Stimulated activated memory B cell treated with anti-CD40 and anti-IgM and Interleukin-4, amounts not matched to agents 10 μg/mL and 1 μg/mL and 100 μg/mL, for 72 hours (primary cell): ENCODE measurements at regions not wholly inside any gene's neighbourhood (a gene's known extent, or its start where the extent isn't known, plus 50 kb on each side); places are given as distances from the start of the nearest gene placed in this dataset.
"Not testable (repeated sequence)": the region's sequence is repeated elsewhere in the genome, so short reads cannot be mapped to it uniquely, and the experiment has no call there.

Experiments used
- ATAC-seq: fragments of 150-1000 bp; cut with Tn5 transposase; 2 replicates; pipeline ENCODE4 v1.10.0; 2021
- H3K27ac Mint-ChIP-seq: one replicate; pipeline ENCODE4 v1.8.0; 2022; ENCODE audit warnings: mild to moderate bottlenecking, mixed read lengths
- H3K27me3 Mint-ChIP-seq: one replicate; pipeline ENCODE4 v1.8.0; 2022; ENCODE audit warnings: mixed read lengths
- H3K36me3 Mint-ChIP-seq: one replicate; pipeline ENCODE4 v1.8.0; 2022; ENCODE audit warnings: mixed read lengths
- H3K4me1 Mint-ChIP-seq: one replicate; pipeline ENCODE4 v1.8.0; 2022; ENCODE audit warnings: mixed read lengths
- H3K4me3 Mint-ChIP-seq: one replicate; pipeline ENCODE4 v1.8.0; 2022; ENCODE audit warnings: mild to moderate bottlenecking, moderate library complexity, mixed read lengths
- H3K9me3 Mint-ChIP-seq: one replicate; pipeline ENCODE4 v1.8.0; 2022; ENCODE audit warnings: mixed read lengths

DNA sequence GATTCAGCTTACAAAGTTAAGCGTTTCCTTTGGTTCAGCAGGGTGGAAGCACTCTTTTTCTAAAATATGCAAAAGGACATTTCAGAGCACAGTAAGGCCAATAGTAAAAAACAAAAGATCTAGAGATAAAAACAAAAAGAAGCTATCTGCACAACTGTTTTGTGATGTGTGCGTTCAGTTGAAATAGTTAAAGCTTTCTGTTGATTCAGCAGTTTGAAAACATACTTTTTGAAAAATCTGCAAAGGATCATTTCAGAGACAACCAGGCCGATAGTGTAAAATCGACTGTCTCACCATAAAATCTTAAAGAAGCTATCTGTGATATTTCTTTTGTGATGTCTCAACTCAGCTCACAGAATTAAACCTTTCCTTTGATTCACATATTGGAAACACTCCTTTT, 300.0 kb upstream of the ALG10B start:
- Mint-ChIP-seq H3K27ac (no peak overlapping the region), H3K4me1 (no peaks in the 10 kb centered on the region), H3K27me3 (no peaks in the 10 kb centered on the region), H3K9me3 (peaks cover 3% of the 10 kb centered on the region), H3K36me3 (no peaks in the 10 kb centered on the region), H3K4me3 (no peak overlapping the region)
- ATAC-seq = no peak

DNA sequence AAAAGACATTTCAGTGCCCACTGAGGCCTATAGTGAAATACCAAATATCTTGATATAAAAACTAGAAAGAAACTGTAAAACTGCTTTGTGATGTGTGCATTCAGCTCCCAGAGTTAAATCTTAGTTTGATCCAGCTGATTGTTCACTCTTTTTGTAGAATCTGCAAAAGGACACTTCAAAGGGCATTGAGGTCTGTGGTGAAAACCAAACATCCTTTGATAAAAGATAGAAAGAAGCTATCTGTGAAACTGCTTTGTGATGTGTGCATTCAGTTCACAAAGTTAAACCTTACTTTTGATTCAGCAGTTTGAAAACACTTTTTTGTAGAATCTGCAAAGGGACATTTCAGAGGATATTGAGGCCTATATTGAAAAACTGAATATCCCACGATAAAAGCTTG, 290.7 kb upstream of the ALG10B start:
- Mint-ChIP-seq H3K36me3 (no peaks in the 10 kb centered on the region), H3K9me3 (peaks cover 6% of the 10 kb centered on the region), H3K4me1 (no peaks in the 10 kb centered on the region), H3K27me3 (no peaks in the 10 kb centered on the region), H3K4me3 (no peak overlapping the region), H3K27ac (no peak overlapping the region)
- no peak for ATAC-seq

DNA sequence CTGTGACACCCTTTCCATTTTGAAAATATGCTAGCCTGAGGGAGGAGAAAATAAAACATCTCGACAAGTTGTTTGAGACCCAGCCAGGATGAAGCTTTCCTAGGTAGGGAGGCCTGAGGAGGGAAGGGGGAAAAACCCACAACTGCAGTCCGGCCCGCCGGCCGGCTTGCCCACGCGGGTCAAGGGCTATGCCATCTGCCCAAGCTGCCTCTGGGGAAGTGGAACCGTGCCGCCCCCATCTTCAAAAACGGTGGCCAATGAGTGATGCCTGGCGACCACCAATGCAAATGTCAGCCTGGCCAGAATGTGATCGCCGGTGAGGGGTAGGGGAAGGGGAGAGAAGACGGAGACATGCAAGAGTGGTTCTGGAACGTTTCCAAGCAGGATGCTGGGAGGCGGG, 263.5 kb upstream of the ALG10B start:
- no peak for ATAC-seq
- Mint-ChIP-seq H3K27ac (no peak overlapping the region), H3K27me3 (no peaks in the 10 kb centered on the region), H3K36me3 (no peaks in the 10 kb centered on the region), H3K4me1 (no peaks in the 10 kb centered on the region), H3K9me3 (peaks cover 13% of the 10 kb centered on the region), H3K4me3 (no peak overlapping the region)

DNA sequence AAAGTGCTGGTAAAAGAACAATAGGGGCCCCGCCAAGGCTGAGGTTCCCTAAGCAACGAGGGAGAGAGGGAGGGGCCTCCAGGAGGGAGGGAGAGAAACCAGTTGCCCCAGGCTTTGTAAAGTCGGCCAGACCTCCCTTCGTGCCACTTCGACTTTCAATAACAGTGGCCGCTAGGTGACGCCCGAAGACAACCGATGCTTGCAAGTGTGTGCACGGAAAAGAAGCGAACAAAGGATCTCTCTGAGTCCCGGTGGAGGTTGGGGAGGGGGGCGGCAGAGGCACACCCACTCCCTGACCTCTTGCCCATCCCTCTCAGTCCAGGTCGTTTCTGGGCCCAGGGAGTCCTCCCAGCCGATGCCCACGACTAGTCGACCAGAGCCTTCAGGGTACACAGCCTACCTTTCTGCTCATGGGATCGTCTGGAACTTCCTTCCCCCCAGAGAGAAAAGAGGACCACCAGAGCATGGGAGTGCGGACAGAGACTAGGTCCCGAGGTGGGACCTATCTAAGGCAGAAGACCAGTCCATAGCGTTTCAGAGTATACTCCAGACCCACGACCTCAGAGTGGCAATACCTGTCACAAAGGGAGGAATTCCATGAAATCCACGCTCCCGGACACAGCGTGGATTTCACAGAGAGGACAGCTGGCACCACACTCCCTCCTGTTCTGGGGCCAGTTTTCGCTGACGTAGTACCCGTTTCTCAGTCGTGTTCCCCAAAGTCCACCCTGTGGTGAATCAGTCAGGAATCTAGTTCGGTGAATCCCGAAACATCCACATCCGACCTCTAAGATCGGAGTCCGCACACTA, 262.7 kb upstream of the ALG10B start:
- Mint-ChIP-seq H3K4me3 (no peak overlapping the region), H3K9me3 (peaks cover 13% of the 10 kb centered on the region), H3K36me3 (no peaks in the 10 kb centered on the region), H3K4me1 (no peaks in the 10 kb centered on the region), H3K27me3 (no peaks in the 10 kb centered on the region), H3K27ac (no peak overlapping the region)
- no peak for ATAC-seq

DNA sequence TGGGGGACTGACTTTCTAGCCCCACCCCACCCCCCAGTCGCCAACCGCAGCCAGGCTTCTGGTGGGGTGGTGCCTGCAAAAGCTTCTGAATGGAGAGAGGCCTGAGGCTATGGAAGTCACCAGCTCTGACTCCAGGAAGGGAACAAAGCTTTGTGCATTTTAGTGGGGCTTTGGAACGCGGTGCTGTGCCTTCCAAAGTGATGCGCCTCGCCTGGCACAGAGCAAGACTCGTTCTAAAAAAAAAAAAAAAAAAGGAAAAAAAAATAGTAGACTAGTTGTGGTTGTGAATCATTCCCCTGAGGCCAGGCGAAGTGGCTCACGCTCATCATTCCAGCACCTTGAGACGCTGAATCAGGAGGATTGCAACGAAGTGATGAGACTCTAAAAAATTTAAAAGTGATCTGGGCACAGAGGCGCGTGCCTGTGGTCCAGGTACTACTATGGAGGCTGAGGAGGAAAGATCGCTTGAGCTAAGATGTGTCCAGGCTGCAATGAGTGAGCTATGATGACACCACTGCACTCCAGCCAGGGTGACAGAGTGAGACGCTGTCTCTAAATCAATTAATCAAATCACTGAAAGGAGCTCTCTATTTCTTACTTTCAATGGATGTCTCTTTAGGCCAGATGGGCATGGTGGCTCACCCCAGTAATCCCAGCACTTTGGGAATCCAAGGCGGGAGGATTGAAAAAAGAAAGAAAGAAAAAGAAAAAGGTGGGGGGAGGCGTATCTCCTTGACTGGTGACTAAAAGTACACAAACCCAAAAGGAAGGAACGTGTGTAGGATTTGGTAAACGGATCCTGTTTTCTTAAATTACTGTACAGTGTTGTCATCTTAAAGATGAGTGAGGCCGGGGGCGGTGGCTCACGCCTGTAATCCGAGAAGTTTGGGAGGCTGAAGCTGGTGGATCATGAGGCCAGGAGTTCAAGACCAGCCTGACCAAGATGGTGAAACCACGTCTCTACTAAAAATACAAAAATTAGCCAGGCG, 259.6 kb upstream of the ALG10B start:
- Mint-ChIP-seq H3K27ac (no peak overlapping the region), H3K4me3 (no peak overlapping the region), H3K36me3 (no peaks in the 10 kb centered on the region), H3K9me3 (peaks cover 10% of the 10 kb centered on the region), H3K4me1 (no peaks in the 10 kb centered on the region), H3K27me3 (no peaks in the 10 kb centered on the region)
- ATAC-seq = no peak

DNA sequence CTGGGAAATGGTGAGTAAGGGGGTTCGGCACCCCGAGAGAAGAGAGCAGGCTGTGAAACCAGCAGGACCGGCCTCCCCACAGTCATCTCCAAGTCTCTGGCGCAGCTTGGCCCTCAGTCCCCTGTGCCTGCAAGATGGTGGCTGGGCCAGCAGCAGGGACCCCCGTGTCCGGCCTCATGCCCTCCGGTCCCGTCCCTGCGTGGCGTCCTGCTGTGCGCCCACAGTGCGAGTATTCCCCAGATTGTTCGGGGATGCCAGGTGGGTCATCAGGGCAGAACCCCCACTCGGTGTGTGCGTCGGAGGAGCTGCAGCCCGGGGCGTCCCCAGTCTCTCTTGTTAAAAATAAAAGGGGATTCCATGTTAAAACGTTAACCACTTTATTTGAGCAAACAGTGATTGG, 216.9 kb upstream of the ALG10B start:
- no peaks in the 10 kb centered on the region for H3K4me1 Mint-ChIP-seq
- no peaks in the 10 kb centered on the region for H3K36me3 Mint-ChIP-seq
- no peaks in the 10 kb centered on the region for H3K27me3 Mint-ChIP-seq
- H3K9me3 Mint-ChIP-seq = peaks cover 6% of the 10 kb centered on the region
- peak; percentile 27 for ATAC-seq
- no peak overlapping the region for H3K27ac Mint-ChIP-seq
- no peak overlapping the region for H3K4me3 Mint-ChIP-seq

DNA sequence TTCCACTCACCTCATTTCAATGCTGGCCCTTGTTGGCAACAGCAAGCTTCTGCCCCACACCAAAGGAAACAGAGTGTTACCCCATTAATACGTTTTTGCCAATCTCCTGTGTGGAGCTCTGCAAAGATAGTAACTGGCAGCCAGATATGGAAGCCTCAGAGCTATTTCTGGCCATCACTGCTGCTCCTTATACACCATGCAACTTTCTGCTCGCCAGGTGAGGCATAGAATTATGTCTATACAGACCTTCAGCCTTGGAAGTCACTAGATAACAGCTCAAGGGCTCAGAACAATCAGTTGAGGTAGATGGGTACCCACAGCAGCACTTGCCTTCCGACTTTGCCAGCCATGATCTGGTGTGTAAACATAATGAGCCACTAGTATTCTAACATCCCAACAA, 214.8 kb upstream of the ALG10B start:
- peaks cover 6% of the 10 kb centered on the region for H3K9me3 Mint-ChIP-seq
- H3K36me3 Mint-ChIP-seq = no peaks in the 10 kb centered on the region
- H3K27ac Mint-ChIP-seq = no peak overlapping the region
- no peaks in the 10 kb centered on the region for H3K27me3 Mint-ChIP-seq
- no peak for ATAC-seq
- H3K4me1 Mint-ChIP-seq = no peaks in the 10 kb centered on the region
- H3K4me3 Mint-ChIP-seq = no peak overlapping the region

DNA sequence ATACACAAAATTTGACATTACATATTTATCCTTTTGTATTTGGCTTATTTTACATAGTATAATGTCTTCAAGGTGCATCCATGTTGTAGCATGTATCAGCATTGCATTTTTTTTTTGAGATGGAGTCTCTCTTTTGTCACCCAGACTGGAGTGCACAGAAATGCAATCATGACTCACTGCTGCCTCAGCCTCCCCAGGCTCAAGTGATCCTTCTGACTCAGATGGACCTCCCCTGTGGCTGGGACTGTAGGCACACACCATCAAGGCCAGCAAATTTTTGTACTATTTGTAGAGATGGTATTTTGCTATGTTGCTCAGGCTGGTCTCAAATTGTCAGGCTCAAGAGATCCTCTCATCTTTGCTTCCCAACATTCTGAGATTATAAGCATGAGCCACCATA, 214.4 kb upstream of the ALG10B start:
- Mint-ChIP-seq H3K36me3 (no peaks in the 10 kb centered on the region), H3K4me1 (no peaks in the 10 kb centered on the region), H3K9me3 (peaks cover 6% of the 10 kb centered on the region), H3K27ac (no peak overlapping the region), H3K4me3 (no peak overlapping the region), H3K27me3 (no peaks in the 10 kb centered on the region)
- peak; percentile 36 for ATAC-seq

DNA sequence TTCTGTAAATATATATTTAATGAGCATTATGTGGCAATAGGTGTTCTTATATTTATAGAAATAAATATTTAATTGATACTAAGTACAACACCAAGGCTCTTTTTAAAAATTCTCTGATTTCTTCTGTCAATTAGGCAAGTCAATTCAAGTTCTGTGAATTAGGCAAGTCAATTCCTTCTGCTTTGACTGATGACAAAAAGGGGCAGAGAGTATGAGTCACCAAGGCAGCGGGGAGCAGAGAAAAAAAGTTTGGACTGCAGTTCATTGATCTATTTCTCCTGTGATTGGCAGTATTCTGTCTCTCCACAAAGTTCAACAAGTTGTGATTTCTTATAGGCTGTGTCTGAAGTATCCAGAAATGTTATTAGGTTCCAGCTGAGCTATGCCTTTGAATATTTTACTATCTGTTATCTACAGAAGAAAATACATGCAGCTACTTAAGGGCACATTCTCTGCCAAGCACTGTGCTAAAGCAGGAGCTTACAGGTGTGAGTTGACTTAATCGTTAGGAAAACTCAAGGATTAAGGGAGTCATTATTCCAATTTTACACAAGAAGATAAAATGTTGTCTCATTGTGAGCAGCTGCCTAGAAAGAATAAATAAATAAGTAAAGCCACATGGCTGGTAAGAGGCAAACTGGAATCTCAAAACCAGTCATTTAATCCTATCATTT, 206.4 kb upstream of the ALG10B start:
- Mint-ChIP-seq H3K9me3 (peaks cover under 1% of the 10 kb centered on the region), H3K4me3 (no peak overlapping the region), H3K27ac (no peak overlapping the region), H3K36me3 (no peaks in the 10 kb centered on the region), H3K27me3 (no peaks in the 10 kb centered on the region), H3K4me1 (no peaks in the 10 kb centered on the region)
- no peak for ATAC-seq

DNA sequence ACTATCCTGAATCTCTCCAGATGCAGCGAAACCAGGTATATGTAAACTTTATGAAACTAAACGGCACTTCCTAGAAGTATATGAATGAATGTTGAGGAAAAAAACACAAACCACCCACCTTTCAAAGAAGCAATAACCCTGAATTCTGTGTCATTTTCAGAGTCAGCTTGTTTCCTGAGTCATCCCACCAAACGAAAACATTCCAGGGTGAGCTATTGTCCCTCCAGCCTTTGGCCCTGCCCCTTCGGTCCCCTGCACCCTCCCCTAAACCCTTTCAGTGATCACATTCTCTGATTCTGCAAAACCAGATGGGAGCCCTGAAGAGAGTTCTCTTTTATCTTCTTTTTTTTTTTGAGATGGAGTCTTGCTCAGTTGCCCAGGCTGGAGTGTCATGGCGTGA, 202.6 kb upstream of the ALG10B start:
- Mint-ChIP-seq H3K9me3 (peaks cover 7% of the 10 kb centered on the region), H3K4me3 (no peak overlapping the region), H3K27me3 (no peaks in the 10 kb centered on the region), H3K36me3 (no peaks in the 10 kb centered on the region), H3K4me1 (no peaks in the 10 kb centered on the region), H3K27ac (no peak overlapping the region)
- ATAC-seq = no peak

DNA sequence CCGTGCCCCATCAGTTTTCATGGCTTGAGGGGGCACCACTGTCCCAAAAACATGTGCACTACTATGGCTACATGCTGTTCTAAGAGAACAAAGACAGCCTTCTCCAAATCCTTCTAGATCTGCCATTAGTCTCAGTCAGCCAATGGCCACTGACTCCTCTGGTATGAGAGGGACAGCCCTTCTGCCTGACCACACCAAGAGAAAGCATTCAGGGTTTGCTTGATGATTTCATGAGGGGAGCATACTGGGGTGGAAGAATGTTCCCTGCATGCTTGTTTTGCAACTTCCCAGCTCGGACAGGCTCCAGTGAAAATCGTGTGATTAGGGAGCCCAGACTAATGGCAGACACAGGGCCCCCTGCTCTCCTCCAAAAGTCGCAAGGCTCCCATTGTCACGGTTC, 199.6 kb upstream of the ALG10B start:
- no peak for ATAC-seq
- Mint-ChIP-seq H3K27ac (no peak overlapping the region), H3K9me3 (peaks cover 11% of the 10 kb centered on the region), H3K4me1 (no peaks in the 10 kb centered on the region), H3K36me3 (no peaks in the 10 kb centered on the region), H3K4me3 (no peak overlapping the region), H3K27me3 (no peaks in the 10 kb centered on the region)

DNA sequence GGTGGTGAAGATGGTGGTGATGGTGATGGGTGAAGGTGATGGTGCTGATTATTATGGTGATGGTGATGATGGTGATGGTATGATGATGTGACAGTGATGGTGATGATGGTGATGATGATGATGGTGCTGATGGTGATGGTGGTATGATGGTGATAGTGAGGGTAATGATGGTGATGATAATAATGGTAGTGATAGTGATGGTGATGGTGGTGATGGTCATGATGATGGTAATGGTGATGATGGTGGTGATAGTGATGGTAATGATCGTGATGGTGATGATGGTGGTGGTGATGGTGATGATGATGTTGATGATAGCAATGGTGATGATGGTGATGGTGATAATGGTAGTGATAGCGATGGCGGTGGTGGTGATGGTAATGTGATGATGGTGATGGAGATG, 197.9 kb upstream of the ALG10B start:
- Mint-ChIP-seq H3K4me3 (no peak overlapping the region), H3K9me3 (peaks cover 11% of the 10 kb centered on the region), H3K36me3 (no peaks in the 10 kb centered on the region), H3K27ac (no peak overlapping the region), H3K4me1 (no peaks in the 10 kb centered on the region), H3K27me3 (no peaks in the 10 kb centered on the region)
- no peak for ATAC-seq

DNA sequence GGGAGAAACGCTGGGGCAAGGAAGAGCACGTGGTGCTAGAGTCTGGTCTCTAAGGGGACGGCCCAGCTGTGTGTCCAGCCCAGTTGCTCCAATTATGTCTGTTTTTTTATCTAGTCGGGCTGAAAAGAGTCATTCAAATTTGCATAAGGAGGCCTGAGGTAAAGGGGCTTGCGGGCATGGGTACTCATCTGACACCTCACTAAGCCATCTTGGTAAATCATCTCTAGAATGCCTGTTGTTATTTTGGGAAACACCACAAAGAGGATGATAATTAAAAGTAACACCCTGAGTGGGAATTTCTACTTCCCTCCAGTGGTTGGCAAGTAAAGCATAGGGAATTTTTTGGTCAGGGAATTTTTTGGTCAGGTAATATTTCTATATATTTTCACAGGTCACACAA, 196.1 kb upstream of the ALG10B start:
- no peak for ATAC-seq
- Mint-ChIP-seq H3K27ac (no peak overlapping the region), H3K36me3 (no peaks in the 10 kb centered on the region), H3K4me1 (no peaks in the 10 kb centered on the region), H3K4me3 (no peak overlapping the region), H3K27me3 (no peaks in the 10 kb centered on the region), H3K9me3 (peaks cover 16% of the 10 kb centered on the region)

DNA sequence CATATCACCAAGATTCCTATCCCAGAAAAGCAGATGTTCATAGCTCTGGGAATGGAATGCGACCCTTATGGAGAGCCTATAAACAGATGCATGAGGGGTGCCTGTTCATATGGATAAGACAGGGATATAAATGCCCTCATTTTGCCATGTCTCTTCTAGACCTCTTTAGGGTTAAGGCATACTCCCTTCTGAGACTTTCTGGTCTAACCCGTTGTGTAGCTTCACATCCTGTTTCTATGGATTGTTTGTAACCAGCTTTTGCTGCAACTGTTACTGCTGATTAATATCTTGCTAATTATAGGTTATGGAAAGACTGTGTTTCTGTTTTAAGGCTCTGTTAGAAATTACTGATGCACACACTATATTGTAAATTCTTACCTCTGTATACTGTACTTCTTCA, 193.5 kb upstream of the ALG10B start:
- H3K9me3 Mint-ChIP-seq = peaks cover 16% of the 10 kb centered on the region
- not testable (repeated sequence) for H3K4me1 Mint-ChIP-seq, H3K4me3 Mint-ChIP-seq, H3K27ac Mint-ChIP-seq, H3K27me3 Mint-ChIP-seq, H3K36me3 Mint-ChIP-seq, ATAC-seq

DNA sequence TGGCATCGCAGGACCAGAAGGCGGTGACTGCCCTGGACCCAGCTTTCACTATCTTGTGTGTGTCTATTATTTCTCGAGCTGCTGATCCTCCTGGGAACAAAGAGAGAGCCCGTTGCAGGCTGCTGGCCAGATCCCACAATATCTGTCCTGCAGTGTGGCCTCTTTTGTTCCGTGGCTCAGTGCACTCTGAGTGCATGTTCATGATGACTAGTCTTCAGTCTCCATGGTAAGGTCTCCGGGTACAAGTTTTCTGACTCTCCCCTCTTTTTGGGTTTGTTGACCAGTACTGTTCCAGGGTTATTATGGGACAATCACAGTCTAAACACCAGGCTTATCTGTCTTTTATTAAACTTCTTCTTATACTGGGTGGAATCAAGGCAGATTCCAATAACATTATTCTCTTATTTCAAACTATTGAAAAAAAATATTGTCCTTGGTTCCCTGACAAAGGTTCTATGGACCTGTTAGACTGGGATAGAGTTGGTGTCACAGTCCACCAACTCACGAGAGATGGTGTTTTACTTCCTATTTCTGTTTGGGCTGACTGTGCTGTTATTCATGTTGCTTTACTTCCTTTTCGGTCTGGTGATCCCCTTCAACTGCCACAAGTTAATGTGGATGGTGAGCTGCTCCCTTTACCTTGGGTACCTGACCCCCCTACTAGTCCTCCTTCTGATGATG, 192.9 kb upstream of the ALG10B start:
- H3K27me3 Mint-ChIP-seq = no peaks in the 10 kb centered on the region
- no peak for ATAC-seq
- H3K4me1 Mint-ChIP-seq = no peaks in the 10 kb centered on the region
- H3K36me3 Mint-ChIP-seq = no peaks in the 10 kb centered on the region
- H3K4me3 Mint-ChIP-seq = no peak overlapping the region
- H3K9me3 Mint-ChIP-seq = peaks cover 12% of the 10 kb centered on the region
- H3K27ac Mint-ChIP-seq = no peak overlapping the region
